SHP77 treated with DMSO at 0.1 percent for 48 hours (cell line): ENCODE measurements at regions not wholly inside any gene's neighbourhood (a gene's known extent, or its start where the extent isn't known, plus 50 kb on each side); places are given as distances from the start of the nearest gene placed in this dataset.

Experiments
- DNase-seq: peaks from one replicate; lab custom pipeline; 2025; lab: John Stamatoyannopoulos, UW

GRCh38 chr2:220916931-220917330, 655.2 kb downstream of the EPHA4 start:
- DNase-seq = no peak

- no peak for DNase-seq
Observed at GRCh38 chr2:220930271-220931076, 641.6 kb downstream of the EPHA4 start.

- no peak for DNase-seq
Observed at GRCh38 chr2:220931491-220931890, 640.6 kb downstream of the EPHA4 start.

GRCh38 chr2:220932041-220932440, 640.1 kb downstream of the EPHA4 start:
- no peak for DNase-seq

GRCh38 chr2:220935789-220936321, 636.2 kb downstream of the EPHA4 start:
- DNase-seq = no peak

DNA sequence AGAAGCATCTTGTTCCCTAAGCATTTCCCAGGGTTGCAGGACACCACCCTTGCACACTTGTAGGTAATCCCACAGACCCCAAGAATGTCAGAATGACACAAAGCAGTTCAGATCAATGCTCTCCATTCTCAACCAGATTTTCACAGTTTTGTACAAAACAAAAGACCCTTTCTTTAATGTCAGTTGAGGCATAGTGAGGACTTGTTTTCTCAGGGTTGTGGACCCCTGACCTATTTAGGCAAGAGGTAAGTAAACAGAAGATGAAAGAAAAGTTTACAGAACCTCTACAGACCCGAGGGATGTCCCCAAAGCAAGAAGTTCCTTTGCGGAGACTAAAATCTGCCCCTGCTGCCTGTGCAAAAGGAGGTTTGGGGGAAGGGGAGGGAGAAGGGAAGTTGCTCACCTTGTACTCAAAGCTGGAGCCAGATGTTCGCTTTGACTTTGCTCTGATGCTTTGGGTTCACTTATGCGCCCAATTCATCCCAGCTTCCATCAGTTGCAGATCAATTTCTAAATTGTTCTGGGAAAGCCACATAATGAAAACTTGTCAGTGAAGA, 635.4 kb downstream of the EPHA4 start:
- DNase-seq = no peak

GRCh38 chr2:220937245-220937644, 634.9 kb downstream of the EPHA4 start:
- no peak for DNase-seq

- no peak for DNase-seq
Observed at GRCh38 chr2:220940646-220941045, 631.5 kb downstream of the EPHA4 start.

GRCh38 chr2:220941683-220942082, 630.4 kb downstream of the EPHA4 start:
- no peak for DNase-seq

- DNase-seq = no peak
Observed at GRCh38 chr2:220946552-220946951, 625.6 kb downstream of the EPHA4 start.

- DNase-seq = no peak
Observed at GRCh38 chr2:220948579-220948978, 623.5 kb downstream of the EPHA4 start.

DNA sequence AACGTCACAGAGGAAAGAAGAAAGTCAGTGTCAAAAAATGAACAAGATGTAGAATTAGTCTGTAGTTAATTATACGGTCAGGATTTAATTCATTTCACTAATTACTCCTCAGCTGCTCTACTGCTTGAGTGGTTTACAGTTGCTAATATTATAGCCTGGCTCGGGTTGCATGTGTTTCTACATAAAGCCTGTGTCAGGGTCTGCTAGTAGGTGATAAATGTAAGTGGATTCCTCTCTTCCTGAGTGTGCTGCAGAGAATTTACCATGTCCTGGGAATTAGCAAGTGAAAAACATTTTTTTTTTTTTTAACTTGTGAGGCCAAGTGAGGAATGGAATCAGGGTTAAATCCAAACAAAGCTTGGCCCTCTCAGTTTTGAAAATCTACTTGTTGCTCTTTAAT, 622.6 kb downstream of the EPHA4 start:
- no peak for DNase-seq

DNA sequence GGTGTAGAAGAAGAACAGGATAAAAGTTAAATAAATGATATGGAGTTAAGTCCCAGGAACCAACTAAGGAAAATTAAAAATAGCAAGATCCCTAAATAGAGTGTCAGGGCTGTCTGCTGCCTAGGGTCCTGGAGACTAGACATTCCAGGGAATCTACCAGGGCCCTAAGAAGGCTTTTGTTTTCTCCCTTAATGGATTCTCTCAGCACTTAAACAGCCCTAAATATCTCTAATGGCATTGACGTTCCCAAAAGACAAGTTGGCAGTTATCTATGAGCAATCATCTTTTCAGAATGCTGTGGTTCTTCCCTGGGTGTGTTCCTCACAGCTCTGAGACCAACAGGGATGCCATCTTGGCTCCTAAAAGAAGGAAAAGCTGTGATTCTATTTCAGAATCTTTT, 616.3 kb downstream of the EPHA4 start:
- no peak for DNase-seq

DNA sequence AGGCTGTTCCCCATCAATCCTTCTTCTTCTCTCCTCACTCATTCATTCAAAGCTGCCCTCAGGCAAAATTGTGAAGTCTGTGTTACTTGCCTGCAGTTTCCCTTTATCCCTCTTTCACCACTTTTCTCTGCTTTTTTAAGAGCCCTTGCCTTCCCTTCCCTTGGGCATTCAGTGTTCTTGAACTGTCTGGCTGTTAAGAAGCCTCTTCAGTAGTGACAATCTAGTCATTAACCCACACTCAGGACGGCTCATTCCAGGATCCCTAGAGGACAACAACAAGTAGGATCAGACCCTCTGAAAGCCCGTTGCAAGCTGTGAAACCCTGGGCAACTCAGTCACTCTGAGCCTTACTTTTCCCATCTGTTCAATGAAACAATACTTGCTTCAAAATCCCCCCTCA, 615.7 kb downstream of the EPHA4 start:
- no peak for DNase-seq

DNA sequence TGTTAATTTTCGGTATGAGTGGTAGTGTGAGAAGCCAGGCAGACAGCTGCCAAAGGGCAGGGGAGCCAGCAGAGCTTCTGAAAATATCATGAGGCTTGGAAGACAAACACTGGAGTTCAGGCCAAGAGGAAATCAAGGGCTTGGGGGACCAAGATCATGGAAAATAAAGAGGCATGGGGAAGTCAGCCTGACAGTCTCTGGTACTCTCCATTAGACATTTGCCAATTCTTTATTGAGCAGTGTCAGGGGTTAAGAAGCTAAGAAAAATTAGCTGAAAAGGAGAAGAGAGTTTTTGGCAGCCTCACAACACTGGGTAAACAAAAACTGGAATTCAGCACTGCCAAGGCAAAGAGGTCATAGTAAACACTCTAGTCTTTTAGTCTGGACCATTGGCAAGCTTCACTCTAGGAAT, 612.7 kb downstream of the EPHA4 start:
- DNase-seq = peak; percentile 15

DNA sequence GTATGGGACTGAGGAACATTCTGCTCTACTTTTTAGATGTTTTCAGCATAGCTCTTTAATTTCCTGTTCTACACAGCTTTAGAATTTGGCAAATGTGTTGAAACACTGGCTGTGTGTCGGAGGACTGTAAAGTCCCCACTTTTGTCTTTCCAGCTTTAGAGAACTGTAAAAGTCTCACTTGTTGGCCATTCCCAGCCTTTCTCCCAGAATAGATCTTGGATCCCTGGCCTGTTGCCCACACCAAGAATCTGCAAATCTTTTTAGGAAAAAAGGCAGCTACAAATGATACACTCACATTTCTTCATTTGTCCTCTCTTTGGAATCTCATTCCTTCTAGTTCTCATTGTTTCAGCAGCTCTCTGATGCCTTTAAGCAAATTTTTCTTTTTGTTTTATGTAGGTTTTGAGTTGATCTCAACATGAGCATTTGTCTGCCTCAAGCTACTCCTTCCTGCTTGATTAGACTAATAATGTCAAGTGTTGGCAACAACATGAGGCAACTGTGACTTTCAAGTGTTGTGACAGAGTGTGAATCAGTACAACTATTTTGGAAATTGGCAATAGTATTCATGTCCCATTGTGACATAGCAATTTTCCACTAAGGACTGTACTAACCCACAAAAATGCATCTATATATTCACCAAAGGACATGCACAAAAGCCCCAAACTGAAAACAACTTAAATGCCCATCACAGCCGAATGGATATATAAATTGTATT, 610.8 kb downstream of the EPHA4 start:
- no peak for DNase-seq

GRCh38 chr2:220962556-220962955, 609.5 kb downstream of the EPHA4 start:
- no peak for DNase-seq

DNA sequence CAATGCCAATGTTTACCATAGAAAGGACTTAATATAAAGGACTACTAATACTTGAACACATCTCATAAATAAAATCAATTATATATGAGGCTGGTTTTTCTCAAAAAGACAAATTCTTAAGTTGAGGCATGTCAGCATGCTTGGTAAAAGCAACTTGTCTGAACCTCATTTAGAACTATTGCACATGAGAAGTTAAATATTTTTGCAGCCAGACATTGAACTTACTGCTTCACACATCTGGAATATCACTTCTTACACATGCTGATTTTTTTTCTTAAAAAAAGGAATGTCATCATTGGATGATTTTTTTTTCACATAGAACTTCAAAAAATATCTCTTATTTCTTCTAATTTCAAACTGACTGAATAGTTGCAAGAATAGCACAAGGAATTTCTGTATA, 609.0 kb downstream of the EPHA4 start:
- DNase-seq = no peak

DNA sequence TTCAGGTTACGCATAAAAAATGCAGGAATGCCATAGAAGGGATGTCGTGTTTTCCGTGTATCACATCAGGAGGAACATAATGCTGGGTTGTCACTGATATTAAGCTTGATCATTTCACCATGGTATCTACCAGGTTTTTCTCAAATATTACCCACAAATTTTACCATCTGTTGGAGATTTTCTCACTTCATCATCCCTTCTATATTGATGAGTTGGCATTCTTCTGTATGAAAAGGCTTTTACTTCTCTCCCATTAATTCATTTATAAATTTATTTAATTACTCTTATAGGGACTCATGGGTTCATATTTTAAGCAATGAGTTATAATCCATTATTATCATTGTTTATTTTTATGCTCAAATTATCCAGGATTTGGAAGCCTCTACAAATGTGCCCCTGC, 608.2 kb downstream of the EPHA4 start:
- DNase-seq = no peak

DNA sequence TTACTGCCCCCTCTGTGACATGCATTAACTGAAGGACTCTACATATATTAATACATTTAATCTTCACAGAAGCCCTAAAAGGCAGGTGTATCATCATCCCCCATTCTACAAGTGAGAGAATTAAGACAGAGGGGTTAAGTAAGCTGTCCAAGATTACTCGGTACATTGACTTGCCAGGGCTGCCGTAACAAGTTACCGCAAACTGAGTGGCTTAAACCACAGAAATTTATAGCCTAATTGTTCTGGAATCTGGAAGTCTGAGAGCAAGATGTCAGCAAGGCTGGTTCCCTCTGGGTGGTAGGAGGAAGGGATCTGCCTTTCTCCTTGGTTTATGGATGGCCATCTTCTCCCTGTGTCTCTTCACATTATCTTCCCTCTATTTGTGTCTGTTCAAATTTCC, 605.5 kb downstream of the EPHA4 start:
- DNase-seq = no peak

GRCh38 chr2:220969348-220969747, 602.8 kb downstream of the EPHA4 start:
- no peak for DNase-seq

- no peak for DNase-seq
Observed at GRCh38 chr2:220980966-220981675, 591.0 kb downstream of the EPHA4 start.
